Neural progenitor cell (in vitro differentiated cells): ENCODE measurements at regions not wholly inside any gene's neighbourhood (a gene's known extent, or its start where the extent isn't known, plus 50 kb on each side); places are given as distances from the start of the nearest gene placed in this dataset.

Experiments
- EZH2 ChIP-seq: fragments of 200-600 bp; sonication (generic); IDR thresholded peaks from 2 replicates; pipeline ENCODE4 v1.6.1; 2017; ENCODE audit warnings: antibody characterized with exemption, mild to moderate bottlenecking, moderate library complexity
- EZH2phosphoT487 ChIP-seq: fragments of 200-600 bp; sonication (generic); IDR thresholded peaks from 2 replicates; pipeline ENCODE4 v1.6.1; 2017; ENCODE audit warnings: antibody characterized with exemption
- TF ChIP-seq, protein P1 (sequence below): fragments of 200-600 bp; sonication (generic); IDR thresholded peaks from 2 replicates; pipeline ENCODE4 v1.5.1; 2017; ENCODE audit warnings: antibody characterized with exemption, mild to moderate bottlenecking

DNA sequence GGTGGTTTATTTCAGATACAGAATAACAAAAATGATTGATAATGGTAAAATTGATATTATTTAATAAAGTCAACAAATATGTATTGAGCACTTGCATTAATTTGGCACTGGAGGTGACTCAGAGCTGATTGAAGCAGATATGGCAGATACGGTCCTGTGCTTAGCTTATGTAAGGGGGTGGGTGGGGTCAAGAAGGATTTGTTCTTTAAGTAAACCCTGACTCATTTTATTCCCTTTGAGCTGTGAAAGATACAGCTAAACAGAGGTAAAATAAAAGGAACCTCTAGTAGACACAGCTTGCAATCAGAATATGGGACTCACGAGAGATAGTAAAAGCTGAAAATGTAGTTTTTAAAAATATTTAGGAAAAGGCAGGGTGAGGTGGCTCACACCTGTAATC is 201.3 kb upstream of the CLINT1 start:
- no peak for TF ChIP-seq EZH2
- TF ChIP-seq, protein P1, sequence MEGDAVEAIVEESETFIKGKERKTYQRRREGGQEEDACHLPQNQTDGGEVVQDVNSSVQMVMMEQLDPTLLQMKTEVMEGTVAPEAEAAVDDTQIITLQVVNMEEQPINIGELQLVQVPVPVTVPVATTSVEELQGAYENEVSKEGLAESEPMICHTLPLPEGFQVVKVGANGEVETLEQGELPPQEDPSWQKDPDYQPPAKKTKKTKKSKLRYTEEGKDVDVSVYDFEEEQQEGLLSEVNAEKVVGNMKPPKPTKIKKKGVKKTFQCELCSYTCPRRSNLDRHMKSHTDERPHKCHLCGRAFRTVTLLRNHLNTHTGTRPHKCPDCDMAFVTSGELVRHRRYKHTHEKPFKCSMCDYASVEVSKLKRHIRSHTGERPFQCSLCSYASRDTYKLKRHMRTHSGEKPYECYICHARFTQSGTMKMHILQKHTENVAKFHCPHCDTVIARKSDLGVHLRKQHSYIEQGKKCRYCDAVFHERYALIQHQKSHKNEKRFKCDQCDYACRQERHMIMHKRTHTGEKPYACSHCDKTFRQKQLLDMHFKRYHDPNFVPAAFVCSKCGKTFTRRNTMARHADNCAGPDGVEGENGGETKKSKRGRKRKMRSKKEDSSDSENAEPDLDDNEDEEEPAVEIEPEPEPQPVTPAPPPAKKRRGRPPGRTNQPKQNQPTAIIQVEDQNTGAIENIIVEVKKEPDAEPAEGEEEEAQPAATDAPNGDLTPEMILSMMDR, result no peak
- TF ChIP-seq EZH2phosphoT487, result no peak
